ENCODE measurements at regions not wholly inside any gene's neighbourhood (a gene's known extent, or its start where the extent isn't known, plus 50 kb on each side); places are given as distances from the start of the nearest gene placed in this dataset.

- POLR2A ChIA-PET = no interaction called here
- no peaks in the 10 kb centered on the region for H3K27me3 ChIP-seq (replicated peaks in 2 of 5; ENCODE audit: control insufficient read depth in 4 of 5, insufficient read depth in 5 of 5, low read length in 4 of 5)
- peaks cover under 1 to 5% (median 4%) of the 10 kb centered on the region in 4 experiments for H3K4me1 ChIP-seq (ENCODE audit: control extremely low read depth in 1 of 4, control insufficient read depth in 4 of 4, insufficient read depth in 4 of 4, low read length in 3 of 4)
- no peak overlapping the region for H3K4me3 ChIP-seq (ENCODE audit: control insufficient read depth in 1 of 7, extremely low read depth in 1 of 7, insufficient read depth in 4 of 7, low read depth in 2 of 7, low read length in 6 of 7)
- CTCF ChIA-PET = interaction anchor here (2.2 to 5.4 kb wide), 2 partner anchors 11 to 19 kb away, joined by 8 to 22 read pairs; no protein-coding TSS in a partner anchor
- no peak overlapping the region for H3K27ac ChIP-seq (ENCODE audit: insufficient read depth in 1 of 2, low read depth in 1 of 2, low read length in 2 of 2, poor library complexity in 1 of 2, severe bottlenecking in 2 of 2)
- DNase-seq = no peak
- WGBS (ENCODE audit: insufficient coverage) = 96% methylated on average over 3 of the region's 3 CpGs
- no peaks in the 10 kb centered on the region for H3K9me3 ChIP-seq (ENCODE audit: control extremely low read depth in 1 of 5, control insufficient read depth in 4 of 5, insufficient read depth in 2 of 5, low read depth in 1 of 5, low read length in 4 of 5)
- H3K36me3 ChIP-seq (ENCODE audit: control insufficient read depth in 4 of 4, insufficient read depth in 4 of 4, low read length in 3 of 4) = no peaks in the 10 kb centered on the region
Observed at GRCh38 chr11:10634407-10634806, 59.1 kb downstream of the IRAG1 start.

DNA sequence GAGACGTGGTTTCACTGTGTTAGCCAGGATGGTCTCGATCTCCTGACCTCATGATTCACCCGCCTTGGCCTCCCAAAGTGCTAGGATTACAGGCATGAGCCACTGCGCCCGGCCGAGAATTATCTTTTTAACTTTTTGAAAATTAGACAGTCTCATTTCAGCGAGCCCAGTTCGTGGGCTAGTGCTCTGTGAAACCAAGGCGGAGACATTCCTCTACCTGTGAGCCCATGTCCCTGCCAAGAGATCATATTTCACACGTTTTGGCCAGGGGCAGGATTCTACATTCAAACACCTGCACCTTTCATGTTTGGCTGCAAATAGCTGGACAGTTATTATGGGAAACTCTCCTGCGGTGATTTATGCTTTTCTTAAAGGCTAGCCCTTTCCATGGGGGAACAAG, 60.3 kb downstream of the IRAG1 start:
- DNase-seq = no peak
- ChIA-PET POLR2A (no interaction called here), CTCF (no interaction called here)
- no peak overlapping the region for H3K4me3 ChIP-seq (ENCODE audit: control insufficient read depth in 1 of 7, extremely low read depth in 1 of 7, insufficient read depth in 4 of 7, low read depth in 2 of 7, low read length in 6 of 7)
- H3K4me1 ChIP-seq (ENCODE audit: control extremely low read depth in 1 of 4, control insufficient read depth in 4 of 4, insufficient read depth in 4 of 4, low read length in 3 of 4) = peaks cover 0 to 9% (median 5%) of the 10 kb centered on the region in 4 experiments
- whole genome bisulfite sequencing (ENCODE audit: insufficient coverage) = 92% methylated on average over 10 of the region's 11 CpGs
- no peaks in the 10 kb centered on the region for H3K9me3 ChIP-seq (ENCODE audit: control extremely low read depth in 1 of 5, control insufficient read depth in 4 of 5, insufficient read depth in 2 of 5, low read depth in 1 of 5, low read length in 4 of 5)
- H3K36me3 ChIP-seq (ENCODE audit: control insufficient read depth in 4 of 4, insufficient read depth in 4 of 4, low read length in 3 of 4) = no peaks in the 10 kb centered on the region
- H3K27me3 ChIP-seq (replicated peaks in 2 of 5; ENCODE audit: control insufficient read depth in 4 of 5, insufficient read depth in 5 of 5, low read length in 4 of 5) = no peaks in the 10 kb centered on the region
- no peak overlapping the region for H3K27ac ChIP-seq (ENCODE audit: insufficient read depth in 1 of 2, low read depth in 1 of 2, low read length in 2 of 2, poor library complexity in 1 of 2, severe bottlenecking in 2 of 2)

DNA sequence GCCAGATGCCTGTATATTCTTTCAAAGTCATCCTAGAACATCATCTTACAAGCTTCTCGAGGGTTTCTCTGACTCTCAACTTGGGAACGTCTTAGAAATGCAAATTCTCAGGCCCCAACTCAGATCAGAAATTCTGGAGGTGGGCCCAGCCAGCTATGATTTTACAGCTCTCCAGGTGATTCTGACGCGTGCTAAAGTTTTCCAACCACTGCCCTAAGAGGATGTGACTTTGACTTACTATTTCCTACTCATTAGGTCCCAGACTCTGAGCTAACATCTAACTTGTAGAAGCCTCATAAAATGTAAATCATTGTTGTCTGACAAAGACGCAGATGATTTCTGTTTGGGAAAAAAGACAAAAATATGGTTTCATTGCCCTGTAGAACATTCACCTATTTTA, 61.1 kb downstream of the IRAG1 start:
- Histone ChIP-seq H3K27me3 (replicated peaks in 2 of 5; ENCODE audit: control insufficient read depth in 4 of 5, insufficient read depth in 5 of 5, low read length in 4 of 5) (no peaks in the 10 kb centered on the region), H3K4me3 (ENCODE audit: control insufficient read depth in 1 of 7, extremely low read depth in 1 of 7, insufficient read depth in 4 of 7, low read depth in 2 of 7, low read length in 6 of 7) (no peak overlapping the region), H3K9me3 (ENCODE audit: control extremely low read depth in 1 of 5, control insufficient read depth in 4 of 5, insufficient read depth in 2 of 5, low read depth in 1 of 5, low read length in 4 of 5) (no peaks in the 10 kb centered on the region), H3K4me1 (ENCODE audit: control extremely low read depth in 1 of 4, control insufficient read depth in 4 of 4, insufficient read depth in 4 of 4, low read length in 3 of 4) (peaks cover 0 to 10% (median 5%) of the 10 kb centered on the region in 4 experiments), H3K36me3 (ENCODE audit: control insufficient read depth in 4 of 4, insufficient read depth in 4 of 4, low read length in 3 of 4) (no peaks in the 10 kb centered on the region), H3K27ac (ENCODE audit: insufficient read depth in 1 of 2, low read depth in 1 of 2, low read length in 2 of 2, poor library complexity in 1 of 2, severe bottlenecking in 2 of 2) (no peak overlapping the region)
- 63% methylated on average over 4 of the region's 5 CpGs for WGBS (ENCODE audit: insufficient coverage)
- CTCF ChIA-PET = interaction anchor here (0.9 kb wide), 1 partner anchor 44 kb away, joined by 3 read pairs; no protein-coding TSS in a partner anchor
- POLR2A ChIA-PET = no interaction called here
- no peak for DNase-seq

DNA sequence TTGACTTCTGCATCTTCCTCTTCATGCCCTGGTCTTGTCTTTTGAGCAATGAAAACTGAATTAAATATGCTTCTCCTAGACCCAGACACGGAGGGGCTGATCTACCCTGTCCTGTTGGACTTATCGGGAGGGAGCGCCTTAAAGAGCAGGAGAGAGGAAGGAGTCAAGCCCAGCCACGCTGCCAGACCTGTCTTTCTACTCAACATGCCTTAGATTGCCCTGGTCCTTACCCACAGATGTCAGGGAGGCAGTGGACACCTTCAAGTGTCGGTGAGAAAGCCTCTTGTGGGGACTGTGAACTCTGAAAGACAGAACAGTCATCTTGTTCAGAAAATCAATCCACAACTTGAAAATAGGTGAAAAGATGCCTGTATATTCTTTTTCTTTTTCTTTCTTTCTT, 61.8 kb downstream of the IRAG1 start:
- ChIA-PET CTCF (interaction anchor here (0.9 to 2.0 kb wide), 6 partner anchors 15 to 105 kb away, joined by 3 to 6 read pairs (median 3); no protein-coding TSS in a partner anchor), POLR2A (interaction anchor here (1.5 kb wide), 1 partner anchor 9 kb away, joined by 3 read pairs; no protein-coding TSS in a partner anchor)
- no peaks in the 10 kb centered on the region for H3K27me3 ChIP-seq (replicated peaks in 2 of 5; ENCODE audit: control insufficient read depth in 4 of 5, insufficient read depth in 5 of 5, low read length in 4 of 5)
- H3K36me3 ChIP-seq (ENCODE audit: control insufficient read depth in 4 of 4, insufficient read depth in 4 of 4, low read length in 3 of 4) = no peaks in the 10 kb centered on the region
- WGBS (ENCODE audit: insufficient coverage) = 97% methylated on average over 5 of the region's 5 CpGs
- no peak overlapping the region for H3K4me3 ChIP-seq (ENCODE audit: control insufficient read depth in 1 of 7, extremely low read depth in 1 of 7, insufficient read depth in 4 of 7, low read depth in 2 of 7, low read length in 6 of 7)
- no peak for DNase-seq
- no peaks in the 10 kb centered on the region for H3K9me3 ChIP-seq (ENCODE audit: control extremely low read depth in 1 of 5, control insufficient read depth in 4 of 5, insufficient read depth in 2 of 5, low read depth in 1 of 5, low read length in 4 of 5)
- peaks cover 0 to 10% (median 5%) of the 10 kb centered on the region in 4 experiments for H3K4me1 ChIP-seq (ENCODE audit: control extremely low read depth in 1 of 4, control insufficient read depth in 4 of 4, insufficient read depth in 4 of 4, low read length in 3 of 4)
- no peak overlapping the region for H3K27ac ChIP-seq (ENCODE audit: insufficient read depth in 1 of 2, low read depth in 1 of 2, low read length in 2 of 2, poor library complexity in 1 of 2, severe bottlenecking in 2 of 2)

GRCh38 chr11:10629411-10630002, 61.0 kb upstream of the LYVE1 start:
- H3K9me3 ChIP-seq (ENCODE audit: control extremely low read depth in 1 of 5, control insufficient read depth in 4 of 5, insufficient read depth in 2 of 5, low read depth in 1 of 5, low read length in 4 of 5) = no peaks in the 10 kb centered on the region
- DNase-seq = no peak
- no peaks in the 10 kb centered on the region for H3K36me3 ChIP-seq (ENCODE audit: control insufficient read depth in 4 of 4, insufficient read depth in 4 of 4, low read length in 3 of 4)
- no peak overlapping the region for H3K4me3 ChIP-seq (ENCODE audit: control insufficient read depth in 1 of 7, extremely low read depth in 1 of 7, insufficient read depth in 4 of 7, low read depth in 2 of 7, low read length in 6 of 7)
- H3K27ac ChIP-seq (ENCODE audit: insufficient read depth in 1 of 2, low read depth in 1 of 2, low read length in 2 of 2, poor library complexity in 1 of 2, severe bottlenecking in 2 of 2) = no peak overlapping the region
- H3K4me1 ChIP-seq (ENCODE audit: control extremely low read depth in 1 of 4, control insufficient read depth in 4 of 4, insufficient read depth in 4 of 4, low read length in 3 of 4) = peaks cover 0 to 18% (median 15%) of the 10 kb centered on the region in 4 experiments
- ChIA-PET CTCF (interaction anchor here (1.4 to 2.0 kb wide), 3 partner anchors 8 to 103 kb away, joined by 4 to 6 read pairs (median 5); partner anchors contain the start of gene RNF141), POLR2A (interaction anchor here (0.5 kb wide), 1 partner anchor 193 kb away, joined by 5 read pairs; no protein-coding TSS in a partner anchor)
- no peaks in the 10 kb centered on the region for H3K27me3 ChIP-seq (replicated peaks in 2 of 5; ENCODE audit: control insufficient read depth in 4 of 5, insufficient read depth in 5 of 5, low read length in 4 of 5)
- 98% methylated on average over 11 of the region's 13 CpGs for WGBS (ENCODE audit: insufficient coverage)

DNA sequence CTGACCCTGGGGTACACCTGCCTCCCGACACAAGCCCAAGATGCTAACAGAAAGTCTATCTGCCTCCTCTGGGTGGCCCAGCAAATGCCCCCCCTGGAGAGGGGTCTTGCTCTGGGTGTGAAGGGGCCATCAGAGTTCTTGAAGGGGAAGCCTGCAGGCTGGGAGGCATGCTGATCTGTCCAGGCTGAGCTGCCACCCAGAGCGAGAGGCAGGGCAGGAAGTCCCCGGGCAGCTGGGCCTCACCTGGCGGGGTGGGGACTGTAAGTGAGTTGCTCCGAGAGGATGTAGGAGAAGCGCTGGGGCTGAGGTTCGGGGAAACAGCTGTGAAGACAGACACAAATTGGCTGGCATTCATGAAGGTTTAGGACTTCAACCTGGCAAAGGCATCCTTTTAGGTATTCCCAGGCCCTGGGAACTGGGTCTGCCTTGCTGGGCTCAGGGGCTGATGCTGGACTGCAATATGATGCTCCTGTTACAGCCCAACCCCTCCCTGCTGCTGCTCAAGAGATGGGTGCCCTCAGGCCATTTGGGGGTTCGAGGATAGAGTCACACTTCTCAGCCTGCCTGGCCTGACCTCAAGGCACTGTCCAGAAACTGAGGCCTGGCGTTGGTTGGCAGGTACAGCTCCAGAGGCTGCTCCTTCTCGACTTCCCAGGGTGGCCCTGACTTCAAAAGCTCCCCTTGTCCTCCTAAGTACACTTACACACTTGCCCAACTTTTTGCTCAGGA, 60.2 kb upstream of the LYVE1 start:
- Histone ChIP-seq H3K36me3 (ENCODE audit: control insufficient read depth in 4 of 4, insufficient read depth in 4 of 4, low read length in 3 of 4) (no peaks in the 10 kb centered on the region), H3K27ac (ENCODE audit: insufficient read depth in 1 of 2, low read depth in 1 of 2, low read length in 2 of 2, poor library complexity in 1 of 2, severe bottlenecking in 2 of 2) (no peak overlapping the region), H3K9me3 (ENCODE audit: control extremely low read depth in 1 of 5, control insufficient read depth in 4 of 5, insufficient read depth in 2 of 5, low read depth in 1 of 5, low read length in 4 of 5) (no peaks in the 10 kb centered on the region), H3K4me3 (ENCODE audit: control insufficient read depth in 1 of 7, extremely low read depth in 1 of 7, insufficient read depth in 4 of 7, low read depth in 2 of 7, low read length in 6 of 7) (no peak overlapping the region), H3K4me1 (ENCODE audit: control extremely low read depth in 1 of 4, control insufficient read depth in 4 of 4, insufficient read depth in 4 of 4, low read length in 3 of 4) (peaks cover 0 to 26% (median 23%) of the 10 kb centered on the region in 4 experiments), H3K27me3 (replicated peaks in 2 of 5; ENCODE audit: control insufficient read depth in 4 of 5, insufficient read depth in 5 of 5, low read length in 4 of 5) (no peaks in the 10 kb centered on the region)
- POLR2A ChIA-PET = interaction anchor here (0.5 kb wide), 1 partner anchor 193 kb away, joined by 5 read pairs; no protein-coding TSS in a partner anchor
- CTCF ChIA-PET = interaction anchor here (1.0 to 1.2 kb wide), 3 partner anchors 9 to 26 kb away, joined by 3 read pairs; no protein-coding TSS in a partner anchor
- WGBS (ENCODE audit: insufficient coverage) = 53% methylated on average over 7 of the region's 10 CpGs
- peak in 1 of 3 donors; percentile 33 for DNase-seq

DNA sequence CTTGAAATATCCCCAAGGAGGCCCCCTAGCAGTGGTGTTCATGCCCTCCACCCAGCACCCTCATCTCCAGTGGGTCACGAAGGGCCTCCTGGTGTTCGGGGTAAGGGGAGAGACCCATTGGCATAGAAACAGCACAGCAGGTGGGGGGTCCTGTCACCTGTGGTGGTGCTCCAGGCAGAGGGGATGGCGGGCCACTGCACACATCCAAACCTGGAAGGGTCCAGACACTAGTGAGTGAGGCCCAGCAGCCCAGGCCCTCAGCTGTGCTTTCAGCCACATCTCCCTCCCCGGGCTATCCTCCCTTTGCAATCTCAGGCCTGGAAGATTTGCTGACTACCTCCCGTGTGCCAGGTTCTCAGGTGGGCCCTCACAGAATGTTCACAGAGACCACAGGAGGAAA, 59.4 kb upstream of the LYVE1 start:
- Histone ChIP-seq H3K4me1 (ENCODE audit: control extremely low read depth in 1 of 4, control insufficient read depth in 4 of 4, insufficient read depth in 4 of 4, low read length in 3 of 4) (peaks cover 0 to 34% (median 31%) of the 10 kb centered on the region in 4 experiments), H3K9me3 (ENCODE audit: control extremely low read depth in 1 of 5, control insufficient read depth in 4 of 5, insufficient read depth in 2 of 5, low read depth in 1 of 5, low read length in 4 of 5) (no peaks in the 10 kb centered on the region), H3K27me3 (replicated peaks in 2 of 5; ENCODE audit: control insufficient read depth in 4 of 5, insufficient read depth in 5 of 5, low read length in 4 of 5) (no peaks in the 10 kb centered on the region), H3K4me3 (ENCODE audit: control insufficient read depth in 1 of 7, extremely low read depth in 1 of 7, insufficient read depth in 4 of 7, low read depth in 2 of 7, low read length in 6 of 7) (no peak overlapping the region), H3K36me3 (ENCODE audit: control insufficient read depth in 4 of 4, insufficient read depth in 4 of 4, low read length in 3 of 4) (no peaks in the 10 kb centered on the region), H3K27ac (ENCODE audit: insufficient read depth in 1 of 2, low read depth in 1 of 2, low read length in 2 of 2, poor library complexity in 1 of 2, severe bottlenecking in 2 of 2) (no peak overlapping the region)
- POLR2A ChIA-PET = no interaction called here
- WGBS (ENCODE audit: insufficient coverage) = 92% methylated on average over 4 of the region's 5 CpGs
- DNase-seq = no peak
- CTCF ChIA-PET = interaction anchor here (0.6 to 1.6 kb wide), 4 partner anchors 10 to 74 kb away, joined by 3 to 4 read pairs (median 3); no protein-coding TSS in a partner anchor

All from common myeloid progenitor, CD34-positive (primary cell).